ENCODE measurements at regions not wholly inside any gene's neighbourhood (a gene's known extent, or its start where the extent isn't known, plus 50 kb on each side); places are given as distances from the start of the nearest gene placed in this dataset.

GRCh38 chr11:103699656-103700055 lies 336.8 kb upstream of the DDI1 start:
- TF ChIP-seq CTCF (IDR thresholded peaks at IDR 0.05; ENCODE audit: extremely low read depth in 1 of 2, insufficient read depth in 1 of 2, low read depth in 1 of 2, low read length in 2 of 2) (no peak), POLR2A (IDR thresholded peaks at IDR 0.05; ENCODE audit: low read depth, low read length) (no peak), MAX (IDR thresholded peaks at IDR 0.05; ENCODE audit: insufficient read depth, insufficient read length) (no peak), POLR2AphosphoS5 (IDR thresholded peaks at IDR 0.05; ENCODE audit: insufficient read depth, low read depth, low read length) (no peak), EZH2 (IDR thresholded peaks at IDR 0.05; ENCODE audit: borderline replicate concordance, low read depth, low read length, severe bottlenecking) (no peak)
